HuH-7.5 (cell line): ENCODE measurements at regions not wholly inside any gene's neighbourhood (a gene's known extent, or its start where the extent isn't known, plus 50 kb on each side); places are given as distances from the start of the nearest gene placed in this dataset.

Experiments
- DNase-seq: peaks from one replicate; pipeline ENCODE4 v3.0.0; 2011; ENCODE audit warnings: low spot score

- no peak for DNase-seq
Observed at GRCh38 chr18:31247574-31248199, 70.3 kb upstream of the DSG1 start.

GRCh38 chr18:31248783-31249521 lies 69.0 kb upstream of the DSG1 start:
- no peak for DNase-seq

- DNase-seq = no peak
Observed at GRCh38 chr18:31250902-31251301, 67.1 kb upstream of the DSG1 start.

GRCh38 chr18:31252522-31252921 lies 65.4 kb upstream of the DSG1 start:
- no peak for DNase-seq

- DNase-seq = no peak
Observed at GRCh38 chr18:31255953-31256352, 62.0 kb upstream of the DSG1 start.

GRCh38 chr18:31258789-31259188 lies 59.2 kb upstream of the DSG1 start:
- no peak for DNase-seq

- DNase-seq = no peak
Observed at GRCh38 chr18:31261792-31262582, 56.0 kb upstream of the DSG1 start.

GRCh38 chr18:31267823-31268481 lies 50.0 kb upstream of the DSG1 start:
- no peak for DNase-seq
